ENCODE measurements at regions not wholly inside any gene's neighbourhood (a gene's known extent, or its start where the extent isn't known, plus 50 kb on each side); places are given as distances from the start of the nearest gene placed in this dataset.
A peak's percentile ranks its signal among the peaks of the same experiment; 100 is the strongest.

GRCh38 chr4:73929278-73929677, 52.5 kb downstream of the PF4 start:
- ATAC-seq (no peak), DNase-seq (ENCODE audit: low spot score) (no peak)

GRCh38 chr4:73923631-73923937, 54.4 kb downstream of the CXCL1 start:
- no peak for ATAC-seq
- no peak for DNase-seq (ENCODE audit: low spot score)

- ATAC-seq (peak; percentile 41), DNase-seq (ENCODE audit: low spot score) (no peak)
Observed at GRCh38 chr4:73922766-73923630, 53.8 kb downstream of the CXCL1 start.

- no peak for DNase-seq (ENCODE audit: low spot score)
- no peak for ATAC-seq
Observed at GRCh38 chr4:73922317-73922716, 53.1 kb downstream of the CXCL1 start.

Data from left lobe of liver (tissue), 2 donors.